SK-N-SH treated with all-trans-retinoic acid at 6 μM for 48 hours (cell line): ENCODE measurements at regions not wholly inside any gene's neighbourhood (a gene's known extent, or its start where the extent isn't known, plus 50 kb on each side); places are given as distances from the start of the nearest gene placed in this dataset.

Experiments
- ATAC-seq: fragments of 200-7000 bp; cut with Tn5 transposase; 3 replicates; pipeline ENCODE4 v1.9.1; 2020; ENCODE audit warnings: mild to moderate bottlenecking, moderate library complexity
- ARNTL ChIP-seq: fragments of 450-650 bp; formaldehyde crosslinking; IDR thresholded peaks from 2 replicates; pipeline ENCODE4 v1.5.0; 2020; ENCODE audit warnings: low read depth, mild to moderate bottlenecking, moderate library complexity, borderline replicate concordance
- BACH2 ChIP-seq: fragments of 250-450 bp; sonication (Bioruptor Pico); IDR thresholded peaks from 2 replicates; pipeline ENCODE4 v1.9.0; 2021; ENCODE audit warnings: mild to moderate bottlenecking, borderline replicate concordance
- CSDC2 ChIP-seq: fragments of 250-450 bp; sonication (Bioruptor Pico); IDR thresholded peaks from 2 replicates; pipeline ENCODE4 v1.5.0; 2020; ENCODE audit warnings: mild to moderate bottlenecking, moderate library complexity
- CSRNP3 ChIP-seq: fragments of 250-450 bp; sonication (Bioruptor Pico); IDR thresholded peaks from 2 replicates; pipeline ENCODE4 v1.5.1; 2021; ENCODE audit warnings: mild to moderate bottlenecking, moderate library complexity
- ESRRG ChIP-seq: fragments of 250-450 bp; sonication (Bioruptor Pico); IDR thresholded peaks from 2 replicates; pipeline ENCODE4 v1.6.1; 2021; ENCODE audit warnings: mild to moderate bottlenecking
- GLIS3 ChIP-seq: fragments of 250-450 bp; sonication (Bioruptor Pico); IDR thresholded peaks from 2 replicates; pipeline ENCODE4 v1.5.0; 2020; ENCODE audit warnings: mild to moderate bottlenecking, moderate library complexity
- ISL1 ChIP-seq: fragments of 250-450 bp; sonication (Bioruptor Pico); IDR thresholded peaks from 2 replicates; pipeline ENCODE4 v2.1.2; 2022; ENCODE audit warnings: mild to moderate bottlenecking, moderate library complexity
- OSR1 ChIP-seq: fragments of 250-450 bp; sonication (Bioruptor Pico); IDR thresholded peaks from 2 replicates; pipeline ENCODE4 v1.8.0; 2022; ENCODE audit warnings: moderate library complexity, mild to moderate bottlenecking, inconsistent platforms
- PPARA ChIP-seq: fragments of 250-450 bp; sonication (Bioruptor Pico); IDR thresholded peaks from 2 replicates; pipeline ENCODE4 v1.5.0; 2020; ENCODE audit warnings: mild to moderate bottlenecking, borderline replicate concordance
- RARB ChIP-seq: fragments of 250-450 bp; sonication (Bioruptor Pico); IDR thresholded peaks from 2 replicates; pipeline ENCODE4 v1.8.0; 2021; ENCODE audit warnings: mild to moderate bottlenecking, moderate library complexity
- SNAI2 ChIP-seq: fragments of 250-450 bp; sonication (Bioruptor Pico); IDR thresholded peaks from 2 replicates; pipeline ENCODE4 v1.5.0; 2020; ENCODE audit warnings: mild to moderate bottlenecking, moderate library complexity
- TCF4 ChIP-seq: fragments of 250-450 bp; sonication (Bioruptor Pico); IDR thresholded peaks from 2 replicates; pipeline ENCODE4 v1.8.0; 2021; ENCODE audit warnings: mild to moderate bottlenecking, moderate library complexity, borderline replicate concordance
- TOX ChIP-seq: fragments of 250-450 bp; sonication (Bioruptor Pico); IDR thresholded peaks from 2 replicates; pipeline ENCODE4 v1.8.0; 2021; ENCODE audit warnings: mild to moderate bottlenecking, moderate library complexity, borderline replicate concordance
- TSHZ2 ChIP-seq: fragments of 250-450 bp; sonication (Bioruptor Pico); IDR thresholded peaks from 2 replicates; pipeline ENCODE4 v1.5.0; 2020; ENCODE audit warnings: mild to moderate bottlenecking, moderate library complexity
- ZC3H10 ChIP-seq: fragments of 250-450 bp; sonication (Bioruptor Pico); IDR thresholded peaks from 2 replicates; pipeline ENCODE4 v1.5.1; 2021; ENCODE audit warnings: mild to moderate bottlenecking, moderate library complexity
- ZFP3 ChIP-seq: fragments of 250-450 bp; sonication (Bioruptor Pico); IDR thresholded peaks from 2 replicates; pipeline ENCODE4 v1.5.0; 2020; ENCODE audit warnings: mild to moderate bottlenecking, moderate library complexity
- ZFP30 ChIP-seq: fragments of 450-650 bp; formaldehyde crosslinking; IDR thresholded peaks from 2 replicates; pipeline ENCODE4 v1.5.0; 2022; ENCODE audit warnings: mild to moderate bottlenecking, moderate library complexity
- ZNF565 ChIP-seq: fragments of 450-650 bp; formaldehyde crosslinking; conservative IDR thresholded peaks from 2 replicates; pipeline ENCODE4 v1.5.0; 2020; ENCODE audit warnings: low read depth, mild to moderate bottlenecking, moderate library complexity
- ZNF70 ChIP-seq: fragments of 450-650 bp; formaldehyde crosslinking; IDR thresholded peaks from 2 replicates; pipeline ENCODE4 v1.5.0; 2020; ENCODE audit warnings: mild to moderate bottlenecking, moderate library complexity
- ZNF8 ChIP-seq: fragments of 450-650 bp; formaldehyde crosslinking; IDR thresholded peaks from 2 replicates; pipeline ENCODE4 v1.5.0; 2020; ENCODE audit warnings: mild to moderate bottlenecking, moderate library complexity
- TF ChIP-seq, protein P1 (sequence below): fragments of 250-450 bp; sonication (Bioruptor Pico); IDR thresholded peaks from 2 replicates; pipeline ENCODE4 v1.5.1; 2020; ENCODE audit warnings: low read depth, mild to moderate bottlenecking, moderate library complexity
- TF ChIP-seq, protein P2 (sequence below): fragments of 250-450 bp; sonication (Bioruptor Pico); IDR thresholded peaks from 2 replicates; pipeline ENCODE4 v1.8.0; 2020; ENCODE audit warnings: mild to moderate bottlenecking, moderate library complexity, borderline replicate concordance
- TF ChIP-seq, protein P3 (sequence below): fragments of 250-450 bp; sonication (Bioruptor Pico); IDR thresholded peaks from 2 replicates; pipeline ENCODE4 v1.8.0; 2021; ENCODE audit warnings: low read depth, mild to moderate bottlenecking, moderate library complexity, borderline replicate concordance

GRCh38 chr4:27234306-27234899 is 373.8 kb downstream of the STIM2 start:
- ATAC-seq, result no peak

GRCh38 chr4:27239641-27240040 is 379.0 kb downstream of the STIM2 start:
- ATAC-seq, result no peak
- no peak for TF ChIP-seq SNAI2 (CRISPR knock-in tag)
- no peak for TF ChIP-seq ZFP3 (CRISPR knock-in tag)
- TF ChIP-seq RARB (CRISPR knock-in tag), result no peak
- TF ChIP-seq ZNF8 (CRISPR knock-in tag), result no peak
- TF ChIP-seq CSRNP3 (CRISPR knock-in tag), result no peak
- no peak for TF ChIP-seq ARNTL (CRISPR knock-in tag)
- TF ChIP-seq, protein P1, sequence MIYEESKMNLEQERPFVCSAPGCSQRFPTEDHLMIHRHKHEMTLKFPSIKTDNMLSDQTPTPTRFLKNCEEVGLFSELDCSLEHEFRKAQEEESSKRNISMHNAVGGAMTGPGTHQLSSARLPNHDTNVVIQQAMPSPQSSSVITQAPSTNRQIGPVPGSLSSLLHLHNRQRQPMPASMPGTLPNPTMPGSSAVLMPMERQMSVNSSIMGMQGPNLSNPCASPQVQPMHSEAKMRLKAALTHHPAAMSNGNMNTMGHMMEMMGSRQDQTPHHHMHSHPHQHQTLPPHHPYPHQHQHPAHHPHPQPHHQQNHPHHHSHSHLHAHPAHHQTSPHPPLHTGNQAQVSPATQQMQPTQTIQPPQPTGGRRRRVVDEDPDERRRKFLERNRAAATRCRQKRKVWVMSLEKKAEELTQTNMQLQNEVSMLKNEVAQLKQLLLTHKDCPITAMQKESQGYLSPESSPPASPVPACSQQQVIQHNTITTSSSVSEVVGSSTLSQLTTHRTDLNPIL (CRISPR knock-in tag), result no peak
- TF ChIP-seq ZNF565 (CRISPR knock-in tag), result no peak
- no peak for TF ChIP-seq GLIS3 (CRISPR knock-in tag)
- no peak for TF ChIP-seq TCF4 (CRISPR knock-in tag)

More at GRCh38 chr4:27234306-27234899, 373.8 kb downstream of the STIM2 start:
- no peak for TF ChIP-seq TOX (CRISPR knock-in tag)
- no peak for TF ChIP-seq ZC3H10 (CRISPR knock-in tag)
- TF ChIP-seq, protein P1 (CRISPR knock-in tag), result no peak
- TF ChIP-seq, protein P2, sequence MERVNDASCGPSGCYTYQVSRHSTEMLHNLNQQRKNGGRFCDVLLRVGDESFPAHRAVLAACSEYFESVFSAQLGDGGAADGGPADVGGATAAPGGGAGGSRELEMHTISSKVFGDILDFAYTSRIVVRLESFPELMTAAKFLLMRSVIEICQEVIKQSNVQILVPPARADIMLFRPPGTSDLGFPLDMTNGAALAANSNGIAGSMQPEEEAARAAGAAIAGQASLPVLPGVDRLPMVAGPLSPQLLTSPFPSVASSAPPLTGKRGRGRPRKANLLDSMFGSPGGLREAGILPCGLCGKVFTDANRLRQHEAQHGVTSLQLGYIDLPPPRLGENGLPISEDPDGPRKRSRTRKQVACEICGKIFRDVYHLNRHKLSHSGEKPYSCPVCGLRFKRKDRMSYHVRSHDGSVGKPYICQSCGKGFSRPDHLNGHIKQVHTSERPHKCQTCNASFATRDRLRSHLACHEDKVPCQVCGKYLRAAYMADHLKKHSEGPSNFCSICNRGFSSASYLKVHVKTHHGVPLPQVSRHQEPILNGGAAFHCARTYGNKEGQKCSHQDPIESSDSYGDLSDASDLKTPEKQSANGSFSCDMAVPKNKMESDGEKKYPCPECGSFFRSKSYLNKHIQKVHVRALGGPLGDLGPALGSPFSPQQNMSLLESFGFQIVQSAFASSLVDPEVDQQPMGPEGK, result no peak
- no peak for TF ChIP-seq ARNTL (CRISPR knock-in tag)
- TF ChIP-seq SNAI2 (CRISPR knock-in tag), result no peak
- TF ChIP-seq ZFP30 (CRISPR knock-in tag), result no peak
- TF ChIP-seq, protein P3, sequence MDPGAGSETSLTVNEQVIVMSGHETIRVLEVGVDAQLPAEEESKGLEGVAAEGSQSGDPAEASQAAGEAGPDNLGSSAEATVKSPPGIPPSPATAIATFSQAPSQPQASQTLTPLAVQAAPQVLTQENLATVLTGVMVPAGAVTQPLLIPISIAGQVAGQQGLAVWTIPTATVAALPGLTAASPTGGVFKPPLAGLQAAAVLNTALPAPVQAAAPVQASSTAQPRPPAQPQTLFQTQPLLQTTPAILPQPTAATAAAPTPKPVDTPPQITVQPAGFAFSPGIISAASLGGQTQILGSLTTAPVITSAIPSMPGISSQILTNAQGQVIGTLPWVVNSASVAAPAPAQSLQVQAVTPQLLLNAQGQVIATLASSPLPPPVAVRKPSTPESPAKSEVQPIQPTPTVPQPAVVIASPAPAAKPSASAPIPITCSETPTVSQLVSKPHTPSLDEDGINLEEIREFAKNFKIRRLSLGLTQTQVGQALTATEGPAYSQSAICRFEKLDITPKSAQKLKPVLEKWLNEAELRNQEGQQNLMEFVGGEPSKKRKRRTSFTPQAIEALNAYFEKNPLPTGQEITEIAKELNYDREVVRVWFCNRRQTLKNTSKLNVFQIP, result no peak
- TF ChIP-seq CSDC2 (CRISPR knock-in tag), result no peak
- no peak for TF ChIP-seq ZNF70
- TF ChIP-seq, all 23 proteins: peak for 0

- TF ChIP-seq ISL1 (CRISPR knock-in tag), result no peak
- TF ChIP-seq TOX (CRISPR knock-in tag), result no peak
- no peak for TF ChIP-seq ESRRG
- no peak for TF ChIP-seq ZC3H10 (CRISPR knock-in tag)
- TF ChIP-seq ZFP3 (CRISPR knock-in tag), result no peak
- TF ChIP-seq PPARA (CRISPR knock-in tag), result no peak
- TF ChIP-seq ARNTL (CRISPR knock-in tag), result no peak
- no peak for TF ChIP-seq RARB (CRISPR knock-in tag)
- no peak for TF ChIP-seq GLIS3 (CRISPR knock-in tag)
- TF ChIP-seq OSR1 (CRISPR knock-in tag), result no peak
- no peak for TF ChIP-seq CSRNP3 (CRISPR knock-in tag)
- TF ChIP-seq TSHZ2 (CRISPR knock-in tag), result no peak
- TF ChIP-seq ZNF8 (CRISPR knock-in tag), result no peak
- no peak for TF ChIP-seq TCF4 (CRISPR knock-in tag)
- no peak for TF ChIP-seq SNAI2 (CRISPR knock-in tag)
- TF ChIP-seq BACH2 (CRISPR knock-in tag), result no peak
- TF ChIP-seq CSDC2 (CRISPR knock-in tag), result no peak
- no peak for ATAC-seq
Measured at GRCh38 chr4:27242217-27242616, 381.6 kb downstream of the STIM2 start.
